NCI-H2196 (cell line): ENCODE measurements at regions not wholly inside any gene's neighbourhood (a gene's known extent, or its start where the extent isn't known, plus 50 kb on each side); places are given as distances from the start of the nearest gene placed in this dataset.

Experiments
- DNase-seq: peaks from one replicate; lab custom pipeline; 2025; ENCODE audit not compliant: unreplicated experiment; lab: John Stamatoyannopoulos, UW

- no peak for DNase-seq
These were observed 403.9 kb downstream of the ZSWIM6 start for GRCh38 chr5:61735995-61736394.

- no peak for DNase-seq
These were observed 405.4 kb downstream of the ZSWIM6 start for GRCh38 chr5:61737301-61737963.

- no peak for DNase-seq
These were observed 405.9 kb downstream of the ZSWIM6 start for GRCh38 chr5:61737964-61738340.

DNA sequence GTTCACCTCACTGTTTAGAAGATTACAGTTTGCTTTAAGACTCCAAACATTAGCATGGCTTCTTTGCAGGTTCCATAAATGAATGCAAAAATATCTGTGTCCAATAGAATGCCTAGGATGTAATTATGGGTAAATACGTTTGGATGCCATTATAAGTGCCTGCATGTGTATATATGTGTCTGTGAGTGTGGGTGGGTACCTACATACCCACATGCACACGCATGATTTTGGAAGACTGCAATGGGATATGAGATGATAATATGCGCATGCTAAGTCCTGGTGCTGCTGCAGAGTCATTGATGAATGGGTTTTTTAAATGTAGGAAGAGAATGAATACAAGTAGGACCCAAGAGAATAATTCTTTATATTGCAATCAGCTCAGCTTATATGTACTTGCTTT, 406.4 kb downstream of the ZSWIM6 start:
- no peak for DNase-seq

DNA sequence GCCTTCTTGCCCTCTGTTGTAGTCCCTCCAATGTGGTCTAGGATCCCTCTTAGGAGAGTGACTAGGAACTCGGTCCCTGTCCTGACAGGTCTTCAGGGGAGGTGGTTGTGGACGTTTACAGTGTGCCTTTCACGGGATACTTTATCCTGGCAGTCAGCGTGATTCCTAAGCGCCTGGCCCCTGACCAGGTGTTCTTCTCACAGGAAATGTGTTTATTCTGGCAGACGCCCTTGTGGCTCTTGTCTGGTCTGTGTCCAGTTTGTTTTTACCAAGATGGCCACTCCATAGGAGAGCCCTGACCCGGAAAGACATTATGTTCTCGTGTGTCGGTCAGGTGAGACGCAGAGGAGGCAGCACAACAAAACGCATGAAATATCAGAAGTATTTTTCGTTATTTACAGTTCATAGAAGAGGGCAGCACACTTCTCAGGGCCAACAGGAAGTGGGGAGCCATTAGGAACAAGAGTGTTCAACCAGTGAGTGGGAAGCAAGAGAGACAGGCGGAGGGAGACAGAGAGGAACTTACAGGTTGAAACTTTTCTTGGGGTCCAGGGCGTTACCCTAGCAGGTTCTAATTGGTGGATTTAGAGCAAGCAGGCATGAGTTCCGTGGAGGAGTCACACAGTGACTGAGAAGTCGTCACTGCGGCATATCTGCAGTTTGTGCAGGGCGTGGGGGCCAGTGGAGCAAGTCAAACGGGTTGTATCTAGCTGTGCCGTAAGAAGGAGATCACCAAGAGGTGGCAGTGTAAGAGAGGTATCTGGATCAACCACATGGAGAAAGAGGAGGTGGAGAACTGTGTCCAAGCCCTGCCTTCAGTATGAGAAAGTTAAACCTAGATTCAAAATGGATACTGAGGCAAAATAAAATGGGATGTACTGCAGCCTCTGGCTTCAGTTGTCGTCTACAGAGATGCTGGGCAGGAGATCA, 412.9 kb downstream of the ZSWIM6 start:
- peak; percentile 15 for DNase-seq

DNA sequence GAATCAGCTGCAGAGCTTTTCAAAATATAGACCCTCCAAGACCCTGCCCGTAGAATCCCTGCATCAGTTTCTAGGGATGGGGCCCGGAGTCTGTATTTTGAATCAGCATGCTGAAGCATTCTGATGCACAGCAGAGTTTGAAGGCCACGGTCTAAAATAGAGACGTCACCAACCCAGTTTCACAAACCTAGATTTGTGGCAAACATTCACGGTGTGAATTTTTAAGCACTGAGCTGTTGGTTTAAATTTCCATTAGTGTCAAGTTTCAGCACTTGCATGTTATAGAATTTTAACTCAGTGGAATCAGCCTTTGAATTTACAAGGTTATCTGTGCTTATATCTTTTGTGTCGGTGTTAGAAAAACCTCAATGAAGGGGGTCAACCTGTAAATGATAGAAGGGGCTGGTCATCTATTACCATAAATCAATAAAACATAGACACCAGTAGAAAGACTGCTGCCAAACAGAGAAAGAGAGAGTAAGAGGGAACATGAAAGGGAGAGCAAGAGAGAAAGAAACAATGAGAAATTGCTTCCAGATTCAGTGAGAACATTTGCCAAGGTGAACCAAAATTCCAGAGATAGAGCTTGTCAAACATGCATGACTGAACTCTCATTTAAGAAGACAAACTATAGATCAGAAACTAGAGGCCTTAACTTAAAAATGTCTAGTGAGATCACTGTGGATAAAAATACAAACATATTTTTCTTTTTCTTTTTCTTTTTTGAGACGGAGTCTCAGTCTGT, 414.9 kb downstream of the ZSWIM6 start:
- DNase-seq, result no peak

DNA sequence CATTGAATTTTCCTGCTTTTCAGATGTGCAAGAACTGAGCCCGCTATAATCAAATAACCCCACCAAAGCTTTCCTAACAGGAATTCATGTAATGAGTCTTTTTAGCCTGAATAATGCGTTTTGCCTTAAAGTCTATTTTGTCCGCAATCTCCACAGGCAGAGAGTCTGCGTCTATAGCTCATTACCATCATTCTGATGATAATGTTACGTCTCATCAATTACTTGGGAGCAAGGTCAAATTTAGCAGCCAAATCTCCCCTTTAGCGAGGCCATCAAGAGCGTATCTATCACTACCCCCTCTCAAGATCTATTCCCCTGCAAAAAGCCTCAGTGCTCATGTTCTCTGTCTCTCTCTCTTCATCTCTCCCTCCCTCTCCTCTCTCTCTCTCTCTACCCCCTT, 416.1 kb downstream of the ZSWIM6 start:
- DNase-seq, result no peak

- no peak for DNase-seq
These were observed 416.6 kb downstream of the ZSWIM6 start for GRCh38 chr5:61748651-61749050.

DNA sequence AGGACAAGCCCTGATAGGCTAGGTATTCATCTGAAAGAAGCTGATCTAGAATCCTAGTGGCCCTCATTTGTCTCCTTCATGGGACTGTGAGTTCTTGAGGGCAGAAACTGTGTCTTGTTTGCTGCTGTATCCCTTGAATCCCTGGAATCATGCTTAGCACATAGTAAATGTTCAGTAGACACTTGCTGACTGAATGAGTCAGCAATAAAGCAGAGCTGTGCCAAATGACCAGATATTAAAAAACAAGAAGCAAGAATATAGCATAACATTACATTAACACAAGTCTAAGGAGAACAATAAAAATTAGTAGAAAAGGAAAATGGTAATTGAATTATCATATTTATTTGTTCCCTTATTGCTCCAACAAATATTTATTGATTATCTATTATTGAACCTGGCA, 420.5 kb downstream of the ZSWIM6 start:
- no peak for DNase-seq

DNA sequence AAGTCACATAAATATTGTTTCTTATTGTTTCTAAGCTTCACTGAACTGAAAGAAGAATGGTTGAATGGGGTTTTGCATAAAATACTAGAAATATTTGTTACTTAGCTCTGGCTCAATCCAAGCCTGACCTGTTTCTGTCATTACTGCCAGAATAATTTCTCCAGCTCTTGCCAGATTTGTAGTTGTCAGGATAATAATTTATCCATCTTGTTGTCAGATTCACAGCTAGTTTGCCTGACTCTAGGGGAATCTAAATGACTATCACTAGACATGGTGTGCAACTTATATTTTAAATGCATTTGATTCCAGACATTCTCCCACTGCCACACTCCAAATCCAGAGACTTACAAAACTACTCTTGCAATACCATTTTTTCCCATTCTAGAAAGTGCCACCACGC, 422.7 kb downstream of the ZSWIM6 start:
- no peak for DNase-seq

GRCh38 chr5:61755726-61756222, 423.7 kb downstream of the ZSWIM6 start:
- no peak for DNase-seq

DNA sequence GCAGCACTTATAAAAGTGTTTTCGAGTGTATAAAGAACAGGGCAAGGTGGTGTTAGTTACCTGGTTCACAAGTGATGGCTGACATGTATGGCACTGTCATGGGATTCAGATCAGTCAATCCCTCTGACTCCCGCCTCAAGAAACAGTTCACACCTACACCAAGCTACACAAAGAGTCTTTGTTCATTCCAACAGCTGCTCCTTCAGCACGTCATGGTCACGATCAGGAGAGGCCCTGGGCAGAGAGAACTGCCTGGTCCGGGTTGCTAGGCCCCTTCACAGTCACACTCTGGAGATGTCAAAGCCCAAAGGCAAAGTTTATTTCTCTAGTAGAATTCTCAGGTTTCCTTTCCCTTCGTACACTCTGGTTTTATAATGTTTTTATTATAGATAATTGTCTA, 426.7 kb downstream of the ZSWIM6 start:
- DNase-seq, result no peak

GRCh38 chr5:61765471-61765870, 433.4 kb downstream of the ZSWIM6 start:
- no peak for DNase-seq

DNA sequence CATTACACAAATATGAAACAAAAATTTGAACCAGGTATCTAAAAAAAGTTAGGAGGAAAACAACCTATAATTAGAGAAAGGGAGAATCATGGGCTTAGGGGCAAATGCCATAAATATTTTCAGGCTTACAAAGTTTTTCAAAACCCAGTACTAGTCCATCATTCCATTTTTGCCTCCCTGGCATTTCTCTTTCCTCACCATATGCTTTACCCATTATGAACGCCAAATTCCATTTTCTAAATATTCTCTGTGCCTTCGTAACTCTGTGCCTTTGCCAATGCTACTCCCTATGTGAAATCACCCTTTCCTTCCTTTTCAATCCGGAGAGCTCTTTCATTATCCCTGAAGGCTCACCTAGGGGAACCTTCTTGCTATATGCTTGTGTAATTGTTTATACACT, 434.1 kb downstream of the ZSWIM6 start:
- DNase-seq, result no peak

GRCh38 chr5:61767231-61768080, 435.4 kb downstream of the ZSWIM6 start:
- DNase-seq, result no peak

DNA sequence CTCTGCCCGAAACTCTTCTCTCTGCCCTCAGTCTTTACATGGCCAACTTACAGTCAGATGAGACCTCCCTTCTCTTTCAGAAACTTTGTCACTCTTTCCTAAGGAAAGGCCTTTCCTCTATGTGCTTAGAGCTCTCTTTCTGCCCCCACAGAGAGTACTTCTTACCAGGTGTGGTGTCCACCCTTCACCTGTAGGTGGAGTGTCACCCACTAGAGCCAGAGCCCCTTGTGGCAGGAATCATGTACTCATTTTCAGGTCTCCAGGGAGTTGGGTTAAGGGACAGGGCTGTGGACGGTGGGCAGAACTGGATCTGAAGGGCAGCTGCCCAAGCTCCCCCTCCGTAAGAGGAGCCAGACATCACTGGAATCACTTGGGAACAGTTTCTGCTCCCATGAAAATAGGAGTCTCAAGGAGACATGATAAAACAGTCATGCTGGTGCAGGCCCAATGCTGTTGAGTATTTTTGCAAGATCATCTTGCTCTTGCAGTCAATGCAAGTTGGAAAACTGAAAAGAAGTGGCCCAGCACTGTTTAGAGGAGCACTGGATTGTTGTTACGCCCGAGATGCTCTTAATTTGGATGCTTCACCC, 436.7 kb downstream of the ZSWIM6 start:
- no peak for DNase-seq

GRCh38 chr5:61771062-61771461, 439.0 kb downstream of the ZSWIM6 start:
- no peak for DNase-seq

DNA sequence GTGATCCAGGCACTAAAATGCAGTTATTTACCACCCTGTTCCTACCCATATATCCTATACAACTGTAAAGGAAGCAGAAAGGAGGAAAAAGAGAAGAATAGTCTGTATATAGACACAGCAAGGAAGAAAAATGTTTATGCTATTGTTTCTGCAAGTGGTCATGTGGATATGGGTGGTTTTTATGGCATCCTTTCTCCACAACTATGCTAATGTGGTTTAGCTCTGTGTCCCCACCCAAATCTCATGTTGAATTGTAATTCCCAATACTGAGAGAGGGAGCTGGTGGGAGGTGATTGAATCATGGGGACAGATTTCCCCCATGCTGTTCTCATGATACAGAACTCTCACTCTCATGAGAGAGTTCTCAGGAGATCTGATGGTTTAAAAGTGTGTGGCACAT, 439.8 kb downstream of the ZSWIM6 start:
- DNase-seq, result no peak

DNA sequence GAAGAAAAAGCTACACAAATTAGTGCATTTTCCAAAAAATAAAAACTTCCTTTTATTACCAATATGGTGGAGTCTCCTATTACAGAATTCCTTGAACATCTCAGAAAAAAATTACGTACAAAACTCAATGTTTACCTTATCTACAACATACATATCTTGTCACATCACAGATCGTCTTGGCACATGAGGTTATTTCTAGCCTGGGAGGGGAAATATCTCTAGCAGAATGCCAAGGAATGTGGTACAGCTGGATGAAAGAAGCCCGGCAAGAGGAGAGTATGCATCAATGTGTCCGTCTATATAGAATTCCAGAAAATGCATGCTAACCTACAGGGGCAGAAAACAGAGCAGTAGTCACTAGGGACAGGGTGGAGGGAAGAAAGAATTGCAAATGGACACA, 443.8 kb downstream of the ZSWIM6 start:
- no peak for DNase-seq

DNA sequence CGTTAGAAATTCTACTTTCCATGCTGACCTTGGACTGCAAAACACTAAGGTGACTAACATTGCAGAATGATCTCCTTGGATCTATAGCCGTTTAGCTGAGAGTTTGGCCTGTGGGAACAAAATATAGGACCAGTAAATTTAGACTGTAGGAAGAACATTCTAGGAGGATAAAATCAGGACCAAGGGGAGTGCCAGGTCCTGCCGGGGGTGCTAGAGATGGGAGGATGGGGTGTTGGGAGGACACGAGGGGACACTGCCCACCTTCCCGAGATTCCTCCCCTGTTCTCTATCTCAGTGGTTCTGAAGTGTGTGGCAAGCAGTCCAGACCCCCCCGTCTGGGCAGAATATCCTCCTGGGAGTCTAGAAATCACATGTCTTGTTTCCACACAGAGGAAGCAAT, 445.2 kb downstream of the ZSWIM6 start:
- no peak for DNase-seq
